Transverse colon (tissue), 4 donors: ENCODE measurements at regions not wholly inside any gene's neighbourhood (a gene's known extent, or its start where the extent isn't known, plus 50 kb on each side); places are given as distances from the start of the nearest gene placed in this dataset.

Experiments
- DNase-seq: peaks from one replicate; pipeline ENCODE4 v3.0.0-alpha.2; 2019
- H3K27ac ChIP-seq, 4 donors: fragments of 200-600 bp; sonication (generic); 2 replicates each; pipeline ENCODE4 v1.5.1; 2016 to 2018; ENCODE audit warnings: inconsistent platforms in 4 of 4
- H3K27me3 ChIP-seq: fragments of 200-600 bp; sonication (generic); 2 replicates; pipeline ENCODE4 v1.5.1; 2017; ENCODE audit warnings: inconsistent platforms
- H3K36me3 ChIP-seq, 4 donors: fragments of 200-600 bp; sonication (generic); 2 replicates each; pipeline ENCODE4 v1.5.1; 2017 to 2019; ENCODE audit warnings: inconsistent platforms in 4 of 4
- H3K4me1 ChIP-seq, 4 donors: fragments of 200-600 bp; sonication (generic); 2 replicates each; pipeline ENCODE4 v1.5.1; 2017 to 2020; ENCODE audit warnings: inconsistent platforms in 4 of 4
- H3K4me3 ChIP-seq, 4 donors: fragments of 200-600 bp; sonication (generic); 1 replicate in 1 of 4; 2 replicates in 3 of 4; pipeline versions ENCODE4 v1.5.1 to v1.6.1; 2017 to 2019; ENCODE audit warnings: inconsistent platforms in 4 of 4
- H3K9me3 ChIP-seq, 2 donors: fragments of 200-600 bp; sonication (generic); 2 replicates each; pipeline ENCODE4 v1.5.1; 2017 to 2019; ENCODE audit warnings: inconsistent platforms in 2 of 2
- CTCF ChIP-seq, 5 experiments: fragments of 200-600 bp in 3 of 5; fragments of 450-650 bp in 2 of 5; sonication (generic) in 3 of 5; IDR thresholded peaks; 1 replicate in 2 of 5; 2 replicates in 3 of 5; pipeline ENCODE4 v1.5.1; 2016 to 2017; ENCODE audit warnings: antibody characterized with exemption in 5 of 5, inconsistent platforms in 3 of 5, mild to moderate bottlenecking in 2 of 5, moderate library complexity in 1 of 5
- EP300 ChIP-seq: sonication (generic); formaldehyde crosslinking; IDR thresholded peaks from one replicate; pipeline ENCODE4 v1.6.1; 2017; ENCODE audit warnings: antibody characterized with exemption, low read depth
- POLR2A ChIP-seq: fragments of 450-650 bp; IDR thresholded peaks from one replicate; pipeline ENCODE4 v1.6.1; 2016; ENCODE audit warnings: antibody characterized with exemption, mild to moderate bottlenecking, moderate library complexity
- POLR2AphosphoS5 ChIP-seq, 3 donors: sonication (generic); formaldehyde crosslinking; IDR thresholded peaks; one replicate each; pipeline ENCODE4 v1.6.1; 2016; ENCODE audit warnings: antibody characterized with exemption in 3 of 3
- WGBS, 2 donors: methylation state at CpG; one replicate each; pipeline ENCODE4 v1.1.5; 2018; ENCODE audit warnings: low coverage in 1 of 2; 5-methylcytosine and 5-hydroxymethylcytosine counted together
- in situ Hi-C, 4 donors: fragments of 200-750 bp; cut with MboI; loops; one replicate each; pipeline versions ENCODE4 v1.15.0 to v1.15.1; 2017; ENCODE audit warnings: low sequenced_read_pairs in 3 of 4, low pct_ligation_motif_present in 1 of 4, low pct_unique_long_range_greater_than_20kb in 1 of 4
- intact Hi-C: fragments of 100-400 bp; cut with DNase I; formaldehyde crosslinking; loops from one replicate; pipeline ENCODE4 v1.15.1; 2023; ENCODE audit warnings: low total_unique reads

GRCh38 chrX:35680940-35681346 lies 117.2 kb upstream of the MAGEB16 start:
- H3K36me3 ChIP-seq: no peaks in the 10 kb centered on the region
- no peaks in the 10 kb centered on the region for H3K4me1 ChIP-seq
- intact Hi-C loops: loop anchor here (2.0 kb wide), 1 partner anchor 38 kb away; no protein-coding TSS in a partner anchor
- in situ Hi-C loops: no loop called here
- DNase-seq: no peak
- no peak overlapping the region for H3K4me3 ChIP-seq
- H3K27ac ChIP-seq: no peak overlapping the region
- 77 to 100% methylated on average over 2 to 3 of the region's 3 CpGs for WGBS, 2 donors
- no peak for TF ChIP-seq EP300
- TF ChIP-seq POLR2A: no peak
- no peak for TF ChIP-seq POLR2AphosphoS5 (IDR thresholded peaks at IDR 0.05)
- no peak for TF ChIP-seq CTCF (IDR thresholded peaks at IDR 0.05)
- no peaks in the 10 kb centered on the region for H3K9me3 ChIP-seq
- no peaks in the 10 kb centered on the region for H3K27me3 ChIP-seq

GRCh38 chrX:35682476-35682875 lies 115.7 kb upstream of the MAGEB16 start:
- intact Hi-C loops: no loop called here
- no peak for DNase-seq
- TF ChIP-seq CTCF (IDR thresholded peaks at IDR 0.05): no peak
- TF ChIP-seq POLR2AphosphoS5 (IDR thresholded peaks at IDR 0.05): no peak
- no peak for TF ChIP-seq EP300
- no peak for TF ChIP-seq POLR2A
- Histone ChIP-seq H3K9me3 (no peaks in the 10 kb centered on the region), H3K27ac (no peak overlapping the region), H3K4me3 (no peak overlapping the region), H3K36me3 (no peaks in the 10 kb centered on the region), H3K27me3 (no peaks in the 10 kb centered on the region), H3K4me1 (no peaks in the 10 kb centered on the region)
- in situ Hi-C loops: no loop called here
- WGBS, 2 donors: 44% methylated on average over 2 of the region's 2 CpGs; no CpG with 5 or more reads in 1 of the 2 donors

GRCh38 chrX:35696760-35697234 lies 101.3 kb upstream of the MAGEB16 start:
- DNase-seq: no peak
- TF ChIP-seq POLR2AphosphoS5 (IDR thresholded peaks at IDR 0.05) (no peak), POLR2A (no peak), CTCF (IDR thresholded peaks at IDR 0.05) (no peak), EP300 (no peak)
- H3K4me1 ChIP-seq: no peaks in the 10 kb centered on the region
- no peak overlapping the region for H3K27ac ChIP-seq
- no peaks in the 10 kb centered on the region for H3K27me3 ChIP-seq
- intact Hi-C loops (no loop called here), in situ Hi-C loops (no loop called here)
- no peak overlapping the region for H3K4me3 ChIP-seq
- H3K36me3 ChIP-seq: no peaks in the 10 kb centered on the region
- H3K9me3 ChIP-seq: no peaks in the 10 kb centered on the region
- WGBS, 2 donors: 55% methylated on average over 2 of the region's 2 CpGs; no CpG with 5 or more reads in 1 of the 2 donors

GRCh38 chrX:35699642-35700041 lies 98.5 kb upstream of the MAGEB16 start:
- no peaks in the 10 kb centered on the region for H3K36me3 ChIP-seq
- no peaks in the 10 kb centered on the region for H3K27me3 ChIP-seq
- H3K27ac ChIP-seq: no peak overlapping the region
- no peak overlapping the region for H3K4me3 ChIP-seq
- DNase-seq: no peak
- 51% methylated on average over 2 of the region's 2 CpGs; no CpG with 5 or more reads in 1 of the 2 donors for WGBS, 2 donors
- H3K9me3 ChIP-seq: no peaks in the 10 kb centered on the region
- intact Hi-C loops: no loop called here
- no peaks in the 10 kb centered on the region for H3K4me1 ChIP-seq
- in situ Hi-C loops: loop anchor here in 1 of 4 donors (25.0 kb wide), 1 partner anchor 87 kb away; no protein-coding TSS in a partner anchor
- TF ChIP-seq EP300 (no peak), CTCF (IDR thresholded peaks at IDR 0.05) (no peak), POLR2AphosphoS5 (IDR thresholded peaks at IDR 0.05) (no peak), POLR2A (no peak)
